ENCODE measurements at regions not wholly inside any gene's neighbourhood (a gene's known extent, or its start where the extent isn't known, plus 50 kb on each side); places are given as distances from the start of the nearest gene placed in this dataset.
"Not testable (repeated sequence)": the region's sequence is repeated elsewhere in the genome, so short reads cannot be mapped to it uniquely, and the experiment has no call there.

GRCh38 chr6:92404281-92404680, 1015.1 kb downstream of the EPHA7 start:
- FAIRE-seq: no peak
- POLR2A ChIA-PET: no interaction called here

DNA sequence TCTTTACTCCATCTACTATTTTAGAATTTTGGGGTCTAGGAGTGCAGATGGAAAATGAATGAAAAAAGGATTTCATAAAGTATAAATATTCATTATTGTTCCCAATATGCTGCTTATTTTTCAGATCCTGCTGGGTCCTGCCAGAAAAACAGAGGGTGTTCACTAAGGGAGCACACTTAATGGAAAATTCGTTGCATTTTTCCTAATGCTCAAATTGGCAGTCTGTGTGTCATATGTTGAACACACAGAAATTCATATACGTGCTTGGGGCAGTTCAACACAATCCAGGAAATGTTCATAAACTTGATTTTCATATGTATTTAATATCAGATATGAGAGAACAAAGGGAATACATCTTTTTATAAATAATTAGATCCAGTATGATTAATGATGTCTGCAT, 1019.4 kb downstream of the EPHA7 start:
- WGBS (ENCODE audit: missing lambda C conversion rate): 5% methylated on average over 2 of the region's 2 CpGs
- H3K4me2 ChIP-seq: no peak overlapping the region
- H3K9me3 ChIP-seq: no peaks in the 10 kb centered on the region
- no peak overlapping the region for H3K27ac ChIP-seq
- FAIRE-seq (no peak), ATAC-seq (no peak), DNase-seq (ENCODE audit: low read depth in 1 of 2, low spot score in 1 of 2) (no peak)
- H3K4me3 ChIP-seq: no peak overlapping the region
- no peaks in the 10 kb centered on the region for H3K4me1 ChIP-seq
- ChIA-PET POLR2A (no interaction called here), CTCF (no interaction called here)
- TF ChIP-seq FOSL2 (IDR thresholded peaks at IDR 0.05): no peak
- TF ChIP-seq FOSL2 (CRISPR knock-in tag; IDR thresholded peaks at IDR 0.05): no peak
- no peak for TF ChIP-seq CHD2 (IDR thresholded peaks at IDR 0.05; ENCODE audit: low read length, partially characterized antibody)
- no peak for TF ChIP-seq EP300 (IDR thresholded peaks at IDR 0.05)
- TF ChIP-seq RARB (CRISPR knock-in tag; IDR thresholded peaks at IDR 0.05): no peak
- no peak for TF ChIP-seq REST (IDR thresholded peaks at IDR 0.05)
- no peak for TF ChIP-seq HMGXB4 (CRISPR knock-in tag; IDR thresholded peaks at IDR 0.05; ENCODE audit: borderline replicate concordance)
- no peak for TF ChIP-seq POLR2AphosphoS2 (conservative IDR thresholded peaks at IDR 0.05; ENCODE audit: low read length)
- no peak for TF ChIP-seq NR3C1 (IDR thresholded peaks at IDR 0.05)
- no peak for TF ChIP-seq RAD21 (conservative IDR thresholded peaks at IDR 0.05 in 1 of 2, IDR thresholded peaks at IDR 0.05 in 1 of 2)
- TF ChIP-seq TP53 (CRISPR knock-in tag; IDR thresholded peaks at IDR 0.05): no peak
- no peak for TF ChIP-seq CBX2 (IDR thresholded peaks at IDR 0.05; ENCODE audit: borderline replicate concordance, low read depth)
- no peak for TF ChIP-seq CBX8 (IDR thresholded peaks at IDR 0.05)

More at GRCh38 chr6:92404281-92404680, 1015.1 kb downstream of the EPHA7 start:
- Histone ChIP-seq H3K4me2 (no peak overlapping the region), H3K27ac (no peak overlapping the region), H3K9me3 (no peaks in the 10 kb centered on the region), H3K4me3 (no peak overlapping the region), H3K4me1 (no peaks in the 10 kb centered on the region)
- whole genome bisulfite sequencing (ENCODE audit: missing lambda C conversion rate): 2% methylated on average over 2 of the region's 2 CpGs
- TF ChIP-seq, protein P1, sequence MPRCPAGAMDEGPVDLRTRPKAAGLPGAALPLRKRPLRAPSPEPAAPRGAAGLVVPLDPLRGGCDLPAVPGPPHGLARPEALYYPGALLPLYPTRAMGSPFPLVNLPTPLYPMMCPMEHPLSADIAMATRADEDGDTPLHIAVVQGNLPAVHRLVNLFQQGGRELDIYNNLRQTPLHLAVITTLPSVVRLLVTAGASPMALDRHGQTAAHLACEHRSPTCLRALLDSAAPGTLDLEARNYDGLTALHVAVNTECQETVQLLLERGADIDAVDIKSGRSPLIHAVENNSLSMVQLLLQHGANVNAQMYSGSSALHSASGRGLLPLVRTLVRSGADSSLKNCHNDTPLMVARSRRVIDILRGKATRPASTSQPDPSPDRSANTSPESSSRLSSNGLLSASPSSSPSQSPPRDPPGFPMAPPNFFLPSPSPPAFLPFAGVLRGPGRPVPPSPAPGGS (IDR thresholded peaks at IDR 0.05): no peak
- TF ChIP-seq, protein P2, sequence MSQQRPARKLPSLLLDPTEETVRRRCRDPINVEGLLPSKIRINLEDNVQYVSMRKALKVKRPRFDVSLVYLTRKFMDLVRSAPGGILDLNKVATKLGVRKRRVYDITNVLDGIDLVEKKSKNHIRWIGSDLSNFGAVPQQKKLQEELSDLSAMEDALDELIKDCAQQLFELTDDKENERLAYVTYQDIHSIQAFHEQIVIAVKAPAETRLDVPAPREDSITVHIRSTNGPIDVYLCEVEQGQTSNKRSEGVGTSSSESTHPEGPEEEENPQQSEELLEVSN (IDR thresholded peaks at IDR 0.05; ENCODE audit: borderline replicate concordance, low read depth): no peak
- no peak for TF ChIP-seq HES2 (IDR thresholded peaks at IDR 0.05)
- TF ChIP-seq POLR2A (IDR thresholded peaks at IDR 0.05; ENCODE audit: low read length): no peak
- no peak for TF ChIP-seq HOXB5 (CRISPR knock-in tag; IDR thresholded peaks at IDR 0.05)
- no peak for TF ChIP-seq ATOH8 (CRISPR knock-in tag; IDR thresholded peaks at IDR 0.05; ENCODE audit: low read depth)
- TF ChIP-seq RARB (CRISPR knock-in tag; IDR thresholded peaks at IDR 0.05): no peak
- ATAC-seq (no peak), DNase-seq (ENCODE audit: low read depth in 1 of 2, low spot score in 1 of 2) (no peak)
- CTCF ChIA-PET: no interaction called here

GRCh38 chr6:92388706-92389105, 1030.7 kb downstream of the EPHA7 start:
- CTCF ChIA-PET: not testable (repeated sequence)

More at GRCh38 chr6:92388706-92389105, 1030.7 kb downstream of the EPHA7 start:
- DNase-seq (ENCODE audit: low read depth in 1 of 2, low spot score in 1 of 2); H3K4me1 ChIP-seq; FAIRE-seq; H3K4me2 ChIP-seq; ATAC-seq; H3K4me3 ChIP-seq; POLR2A ChIA-PET; H3K9me3 ChIP-seq; H3K27ac ChIP-seq: not testable (repeated sequence)
- WGBS (ENCODE audit: missing lambda C conversion rate): 39% methylated on average over 7 of the region's 8 CpGs
